Activated CD8-positive, alpha-beta memory T cell treated with anti-CD3 and anti-CD28 coated beads for 36 hours (primary cell): ENCODE measurements at regions not wholly inside any gene's neighbourhood (a gene's known extent, or its start where the extent isn't known, plus 50 kb on each side); places are given as distances from the start of the nearest gene placed in this dataset.

Source experiments
- CTCF ChIA-PET: fragments of 350-600 bp; sonication (Branson Sonifier 250); formaldehyde crosslinking; loops from one replicate; lab custom pipeline; 2021; ENCODE audit warnings: antibody characterized with exemption; lab: Charles Lee
- POLR2A ChIA-PET: fragments of 350-600 bp; sonication (Branson Sonifier 250); formaldehyde crosslinking; loops from one replicate; lab custom pipeline; 2021; ENCODE audit warnings: antibody characterized with exemption; lab: Charles Lee

- CTCF ChIA-PET, result no interaction called here
These were observed 210.6 kb upstream of the PHYHIPL start for GRCh38 chr10:58965855-58966254.

GRCh38 chr10:58967551-58968388 lies 208.7 kb upstream of the PHYHIPL start:
- CTCF ChIA-PET, result no interaction called here
- POLR2A ChIA-PET, result no interaction called here

More at GRCh38 chr10:58965855-58966254, 210.6 kb upstream of the PHYHIPL start:
- POLR2A ChIA-PET, result no interaction called here

- ChIA-PET POLR2A (no interaction called here), CTCF (no interaction called here)
These were observed 208.1 kb upstream of the PHYHIPL start for GRCh38 chr10:58968389-58968755.

- CTCF ChIA-PET, result no interaction called here
- POLR2A ChIA-PET, result no interaction called here
These were observed 206.9 kb upstream of the PHYHIPL start for GRCh38 chr10:58969576-58969975.

- CTCF ChIA-PET, result no interaction called here
- POLR2A ChIA-PET, result no interaction called here
These were observed 206.1 kb upstream of the PHYHIPL start for GRCh38 chr10:58970160-58970915.

- ChIA-PET POLR2A (no interaction called here), CTCF (no interaction called here)
These were observed 205.2 kb upstream of the PHYHIPL start for GRCh38 chr10:58971211-58971610.

- ChIA-PET CTCF (no interaction called here), POLR2A (no interaction called here)
These were observed 204.5 kb upstream of the PHYHIPL start for GRCh38 chr10:58971796-58972491.

GRCh38 chr10:58972576-58973234 lies 203.7 kb upstream of the PHYHIPL start:
- CTCF ChIA-PET, result no interaction called here
- POLR2A ChIA-PET, result no interaction called here

GRCh38 chr10:58973235-58973595 lies 203.2 kb upstream of the PHYHIPL start:
- ChIA-PET CTCF (no interaction called here), POLR2A (no interaction called here)

GRCh38 chr10:58976254-58976653 lies 200.2 kb upstream of the PHYHIPL start:
- CTCF ChIA-PET, result no interaction called here

GRCh38 chr10:58979711-58980110 lies 196.7 kb upstream of the PHYHIPL start:
- CTCF ChIA-PET, result no interaction called here
- POLR2A ChIA-PET, result no interaction called here

More at GRCh38 chr10:58976254-58976653, 200.2 kb upstream of the PHYHIPL start:
- POLR2A ChIA-PET, result no interaction called here

- POLR2A ChIA-PET, result no interaction called here
These were observed 195.5 kb upstream of the PHYHIPL start for GRCh38 chr10:58980826-58981415.

GRCh38 chr10:58981846-58982245 lies 194.6 kb upstream of the PHYHIPL start:
- ChIA-PET POLR2A (no interaction called here), CTCF (no interaction called here)

More at GRCh38 chr10:58980826-58981415, 195.5 kb upstream of the PHYHIPL start:
- CTCF ChIA-PET, result no interaction called here

GRCh38 chr10:58982470-58983239 lies 193.8 kb upstream of the PHYHIPL start:
- CTCF ChIA-PET, result no interaction called here
- POLR2A ChIA-PET, result no interaction called here

- ChIA-PET POLR2A (no interaction called here), CTCF (no interaction called here)
These were observed 191.2 kb upstream of the PHYHIPL start for GRCh38 chr10:58985216-58985615.

GRCh38 chr10:58989486-58990039 lies 186.9 kb upstream of the PHYHIPL start:
- CTCF ChIA-PET, result no interaction called here
- POLR2A ChIA-PET, result no interaction called here

- ChIA-PET CTCF (no interaction called here), POLR2A (no interaction called here)
These were observed 185.8 kb upstream of the PHYHIPL start for GRCh38 chr10:58990693-58991092.

GRCh38 chr10:58991856-58992255 lies 184.6 kb upstream of the PHYHIPL start:
- POLR2A ChIA-PET, result no interaction called here
- CTCF ChIA-PET, result no interaction called here
